Upper lobe of left lung (tissue), 4 donors: ENCODE measurements at regions not wholly inside any gene's neighbourhood (a gene's known extent, or its start where the extent isn't known, plus 50 kb on each side); places are given as distances from the start of the nearest gene placed in this dataset.
"Not testable (repeated sequence)": the region's sequence is repeated elsewhere in the genome, so short reads cannot be mapped to it uniquely, and the experiment has no call there.

Experiments
- CTCF ChIP-seq, 6 experiments: fragments of 450-650 bp in 4 of 6; fragments of 200-600 bp in 2 of 6; sonication (generic) in 2 of 6; IDR thresholded peaks; one replicate each; pipeline ENCODE4 v1.5.1; 2016 to 2019; ENCODE audit warnings: antibody characterized with exemption in 6 of 6
- POLR2A ChIP-seq, 4 donors: fragments of 450-650 bp; IDR thresholded peaks; one replicate each; pipeline ENCODE4 v1.5.1; 2016 to 2017; ENCODE audit warnings: antibody characterized with exemption in 4 of 4, mild to moderate bottlenecking in 2 of 4
- POLR2AphosphoS5 ChIP-seq, 2 donors: sonication (generic); formaldehyde crosslinking; IDR thresholded peaks; one replicate each; pipeline ENCODE4 v1.5.1; 2017; ENCODE audit warnings: antibody characterized with exemption in 2 of 2

- TF ChIP-seq POLR2AphosphoS5, CTCF, POLR2A (IDR thresholded peaks at IDR 0.05): not testable (repeated sequence)
Observed at GRCh38 chr5:54377339-54377738, 67.0 kb upstream of the ARL15 start.
